IMR-90 (cell line): ENCODE measurements at regions not wholly inside any gene's neighbourhood (a gene's known extent, or its start where the extent isn't known, plus 50 kb on each side); places are given as distances from the start of the nearest gene placed in this dataset.

Experiments
- ATAC-seq: fragments of 200-7000 bp; cut with Tn5 transposase; 2 replicates; pipeline ENCODE4 v1.9.1; 2020; ENCODE audit warnings: low read depth, mild to moderate bottlenecking, moderate library complexity
- BruUV-seq: library from RNA; stranded (reverse); fragments of 400-500 nt; replicated peaks from 2 replicates; lab custom pipeline; 2021; lab: Mats Ljungman, UMichigan
- CTCF ChIA-PET: fragments of 300-600 bp; formaldehyde crosslinking; extraction: SDS; loops from one replicate; lab custom pipeline; 2021; ENCODE audit warnings: antibody characterized with exemption; lab: Yijun Ruan, JAX
- POLR2A ChIA-PET: fragments of 300-600 bp; sonication (Branson Sonifier 250); formaldehyde crosslinking; loops from one replicate; lab custom pipeline; 2022; ENCODE audit warnings: antibody characterized with exemption; ENCODE audit not compliant: unreplicated experiment; lab: Charles Lee
- DNase-seq: peaks from one replicate; pipeline ENCODE4 v3.0.0; 2013
- H2AFZ ChIP-seq: replicated peaks from 2 replicates; pipeline ENCODE3; 2013; ENCODE audit warnings: low read length, mild to moderate bottlenecking; ENCODE audit not compliant: poor library complexity
- H2AK5ac ChIP-seq: 2 replicates; pipeline ENCODE4 v1.6.1; 2013; ENCODE audit warnings: low read depth, low read length, inconsistent platforms
- H2AK9ac ChIP-seq: replicated peaks from 2 replicates; pipeline ENCODE3; 2013; ENCODE audit warnings: mild to moderate bottlenecking, low read depth, low read length, moderate library complexity; ENCODE audit not compliant: poor library complexity
- H2BK120ac ChIP-seq: 2 replicates; pipeline ENCODE4 v1.6.1; 2013; ENCODE audit warnings: low read depth, low read length, inconsistent platforms
- H2BK15ac ChIP-seq: 3 replicates; pipeline ENCODE4 v1.6.1; 2013; ENCODE audit warnings: low read depth, low read length, inconsistent platforms
- H2BK20ac ChIP-seq: 2 replicates; pipeline ENCODE4 v1.6.1; 2013; ENCODE audit warnings: low read depth, mild to moderate bottlenecking, inconsistent platforms, low read length, moderate library complexity
- H2BK5ac ChIP-seq: 2 replicates; pipeline ENCODE4 v1.6.1; 2013; ENCODE audit warnings: mild to moderate bottlenecking, low read depth, low read length, inconsistent platforms; ENCODE audit not compliant: poor library complexity, severe bottlenecking
- H3K14ac ChIP-seq: replicated peaks from 2 replicates; pipeline ENCODE4 v1.6.1; 2013; ENCODE audit warnings: low read depth, low read length, inconsistent platforms
- H3K18ac ChIP-seq: 2 replicates; pipeline ENCODE4 v1.6.1; 2013; ENCODE audit warnings: low read depth, low read length, control low read depth
- H3K23ac ChIP-seq: 2 replicates; pipeline ENCODE4 v1.6.1; 2013; ENCODE audit warnings: low read depth, low read length, inconsistent platforms
- H3K27ac ChIP-seq: 2 replicates; pipeline ENCODE4 v1.5.1; 2013; ENCODE audit warnings: mild to moderate bottlenecking, control low read depth, low read length; ENCODE audit not compliant: insufficient read depth
- H3K27me3 ChIP-seq: 2 replicates; pipeline ENCODE4 v1.6.1; 2013; ENCODE audit warnings: low read length; ENCODE audit not compliant: control insufficient read depth, insufficient read depth
- H3K36me3 ChIP-seq: 2 replicates; pipeline ENCODE4 v1.6.1; 2013; ENCODE audit warnings: low read length, mixed read lengths; ENCODE audit not compliant: control insufficient read depth, insufficient read depth
- H3K4ac ChIP-seq: 2 replicates; pipeline ENCODE4 v1.6.1; 2013; ENCODE audit warnings: low read depth, low read length, inconsistent platforms
- H3K4me1 ChIP-seq: 2 replicates; pipeline ENCODE4 v1.6.1; 2013; ENCODE audit warnings: low read length, mixed read lengths; ENCODE audit not compliant: control insufficient read depth, insufficient read depth
- H3K4me2 ChIP-seq: 2 replicates; pipeline ENCODE4 v1.6.1; 2013; ENCODE audit warnings: low read depth, mild to moderate bottlenecking, control low read depth, low read length, moderate library complexity
- H3K4me3 ChIP-seq: 2 replicates; pipeline ENCODE4 v1.5.1; 2013; ENCODE audit warnings: low read depth, mild to moderate bottlenecking, control low read depth, low read length, moderate library complexity; ENCODE audit not compliant: insufficient read depth
- H3K56ac ChIP-seq: 2 replicates; pipeline ENCODE4 v1.6.1; 2013; ENCODE audit warnings: low read length, inconsistent platforms; ENCODE audit not compliant: insufficient read depth; ENCODE audit errors: extremely low read depth
- H3K79me1 ChIP-seq, 2 experiments: 2 replicates each; pipeline ENCODE4 v1.6.1; 2013; ENCODE audit warnings: low read length in 2 of 2, inconsistent platforms in 1 of 2, low read depth in 1 of 2
- H3K9ac ChIP-seq: 2 replicates; pipeline ENCODE4 v1.6.1; 2013; ENCODE audit warnings: low read depth, low read length, control low read depth
- H3K9me1 ChIP-seq: 2 replicates; pipeline ENCODE4 v1.6.1; 2013; ENCODE audit warnings: low read length, inconsistent platforms; ENCODE audit not compliant: insufficient read depth
- H3K9me3 ChIP-seq: 2 replicates; pipeline ENCODE4 v1.6.1; 2013; ENCODE audit warnings: low read length; ENCODE audit not compliant: control insufficient read depth, insufficient read depth
- H4K20me1 ChIP-seq: 2 replicates; pipeline ENCODE4 v1.6.1; 2013; ENCODE audit warnings: low read length, inconsistent platforms; ENCODE audit not compliant: insufficient read depth
- H4K5ac ChIP-seq: 2 replicates; pipeline ENCODE4 v1.6.1; 2013; ENCODE audit warnings: mild to moderate bottlenecking, low read depth, low read length, control low read depth
- H4K8ac ChIP-seq, 2 experiments: 2 replicates each; pipeline ENCODE4 v1.6.1; 2013; ENCODE audit warnings: low read depth in 2 of 2, low read length in 2 of 2, control low read depth in 1 of 2, inconsistent platforms in 1 of 2
- H4K91ac ChIP-seq: 2 replicates; pipeline ENCODE4 v1.6.1; 2013; ENCODE audit warnings: low read depth, low read length, inconsistent platforms; ENCODE audit not compliant: insufficient read depth
- BHLHE40 ChIP-seq: fragments of 150-350 bp; IDR thresholded peaks from 2 replicates; pipeline ENCODE4 v1.6.1; 2016; ENCODE audit warnings: mild to moderate bottlenecking, low read depth, low read length
- CEBPB ChIP-seq: IDR thresholded peaks from 2 replicates; pipeline ENCODE4 v1.6.1; 2012; ENCODE audit warnings: low read depth, low read length, improper control_type of control experiment
- CHD1 ChIP-seq: IDR thresholded peaks from 2 replicates; pipeline ENCODE4 v1.6.1; 2012; ENCODE audit warnings: low read depth, low read length, improper control_type of control experiment
- CTCF ChIP-seq: conservative IDR thresholded peaks from 2 replicates; pipeline ENCODE4 v1.5.1; 2012; ENCODE audit warnings: mild to moderate bottlenecking, low read depth, low read length, improper control_type of control experiment
- ELK1 ChIP-seq: fragments of 150-350 bp; IDR thresholded peaks from 2 replicates; pipeline ENCODE4 v1.6.1; 2016; ENCODE audit warnings: low read depth, mild to moderate bottlenecking, low read length, moderate library complexity, borderline replicate concordance
- FOS ChIP-seq: fragments of 150-350 bp; IDR thresholded peaks from 2 replicates; pipeline ENCODE4 v1.6.1; 2016; ENCODE audit warnings: low read depth, low read length
- MAFK ChIP-seq: IDR thresholded peaks from 2 replicates; pipeline ENCODE4 v1.6.1; 2012; ENCODE audit warnings: low read depth, low read length, improper control_type of control experiment
- MAZ ChIP-seq: IDR thresholded peaks from 2 replicates; pipeline ENCODE4 v1.6.1; 2012; ENCODE audit warnings: low read depth, mild to moderate bottlenecking, low read length, improper control_type of control experiment, moderate library complexity, borderline replicate concordance
- MXI1 ChIP-seq: IDR thresholded peaks from 2 replicates; pipeline ENCODE4 v1.6.1; 2012; ENCODE audit warnings: low read depth, mild to moderate bottlenecking, low read length, moderate library complexity, borderline replicate concordance
- NFE2L2 ChIP-seq: fragments of 150-350 bp; IDR thresholded peaks from 2 replicates; pipeline ENCODE4 v1.6.1; 2016; ENCODE audit warnings: low read depth, mild to moderate bottlenecking, low read length
- POLR2A ChIP-seq: IDR thresholded peaks from 2 replicates; pipeline ENCODE4 v1.6.1; 2012; ENCODE audit warnings: mild to moderate bottlenecking, low read depth, low read length
- RAD21 ChIP-seq: IDR thresholded peaks from 2 replicates; pipeline ENCODE4 v1.6.1; 2012; ENCODE audit warnings: low read length, improper control_type of control experiment
- RCOR1 ChIP-seq: IDR thresholded peaks from 2 replicates; pipeline ENCODE4 v1.6.1; 2012; ENCODE audit warnings: mild to moderate bottlenecking, low read length, improper control_type of control experiment; ENCODE audit not compliant: insufficient replicate concordance
- RFX5 ChIP-seq: IDR thresholded peaks from 2 replicates; pipeline ENCODE4 v1.8.0; 2012; ENCODE audit warnings: low read depth, mild to moderate bottlenecking, low read length, moderate library complexity
- SMC3 ChIP-seq: fragments of 150-350 bp; IDR thresholded peaks from 2 replicates; pipeline ENCODE4 v1.6.1; 2016; ENCODE audit warnings: low read depth, mild to moderate bottlenecking, antibody characterized with exemption, low read length, moderate library complexity
- USF2 ChIP-seq: fragments of 150-350 bp; IDR thresholded peaks from 2 replicates; pipeline ENCODE4 v1.6.1; 2017; ENCODE audit warnings: mild to moderate bottlenecking, antibody characterized with exemption, low read length, low read depth
- WGBS, 2 experiments: methylation state at CpG; one replicate each; pipeline versions ENCODE4 v1.1.5 to v1.1.7; 2013; ENCODE audit warnings: missing lambda C conversion rate in 2 of 2; ENCODE audit not compliant: insufficient read length in 1 of 2; ENCODE audit errors: extremely low coverage in 2 of 2; 5-methylcytosine and 5-hydroxymethylcytosine counted together
- dilution Hi-C: fragments of 300-500 bp; cut with HindIII; formaldehyde crosslinking; loops from one replicate; pipeline ENCODE4 v1.14.3; 2018; ENCODE audit warnings: low sequenced_read_pairs; ENCODE audit not compliant: unreplicated experiment
- in situ Hi-C: fragments of 300-500 bp; cut with MboI; formaldehyde crosslinking; loops from 3 replicates; pipeline ENCODE4 v1.14.3; 2019; ENCODE audit warnings: low sequenced_read_pairs, inconsistent platforms, mixed read lengths
- intact Hi-C: fragments of 100-400 bp; cut with micrococcal nuclease; formaldehyde crosslinking; loops from 2 replicates; pipeline ENCODE4 v1.10.0; 2022

- ChIA-PET CTCF (interaction anchor here (0.5 to 7.1 kb wide), 13 partner anchors 8 to 683 kb away, joined by 3 to 67 read pairs (median 3); no protein-coding TSS in a partner anchor), POLR2A (interaction anchor here (1.0 kb wide), 1 partner anchor 408 kb away, joined by 5 read pairs; no protein-coding TSS in a partner anchor)
- Histone ChIP-seq H2AK9ac (no peak overlapping the region), H3K4me2 (peak overlapping the region; percentile 49; the same call in 1 of the 2 replicates), H2BK5ac (no peak overlapping the region), H2AFZ (no peak overlapping the region), H2BK20ac (no peak overlapping the region), H3K9me1 (no peaks in the 10 kb centered on the region), H4K20me1 (no peaks in the 10 kb centered on the region), H3K14ac (no peak overlapping the region), H3K9ac (no peak overlapping the region), H3K9me3 (no peaks in the 10 kb centered on the region), H3K79me1 (no peaks in the 10 kb centered on the region), H3K4ac (no peak overlapping the region), H3K27me3 (no peaks in the 10 kb centered on the region), H3K4me3 (no peak overlapping the region), H3K4me1 (no peaks in the 10 kb centered on the region), H3K36me3 (no peaks in the 10 kb centered on the region), H3K18ac (no peak overlapping the region), H4K5ac (no peak overlapping the region), H3K23ac (no peak overlapping the region), H2AK5ac (no peak overlapping the region), H4K8ac (no peak overlapping the region), H3K27ac (no peak overlapping the region), H4K91ac (no peak overlapping the region), H2BK15ac (no peak overlapping the region), H2BK120ac (no peak overlapping the region), H3K56ac (no peak overlapping the region)
- DNase-seq, result peak; percentile 56
- intact Hi-C loops (loop anchor here (1.0 to 10.0 kb wide), 6 partner anchors 291 to 613 kb away; no protein-coding TSS in a partner anchor), dilution Hi-C loops (no loop called here), in situ Hi-C loops (loop anchor here (5.0 to 25.0 kb wide), 3 partner anchors 411 to 671 kb away; partner anchors contain the start of gene SLC43A1)
- peak; percentile 83 for ATAC-seq
- no TSS peak for BruUV-seq
- WGBS, 2 experiments, result no CpG with 5 or more reads among the region's 8 CpGs
- TF ChIP-seq RFX5, result no peak
- TF ChIP-seq MXI1, result no peak
- TF ChIP-seq POLR2A, result no peak
- peak; percentile 73 for TF ChIP-seq CTCF
- no peak for TF ChIP-seq BHLHE40
- TF ChIP-seq NFE2L2, result no peak
- TF ChIP-seq ELK1, result no peak
- TF ChIP-seq RCOR1, result no peak
- TF ChIP-seq MAZ, result no peak
- TF ChIP-seq RAD21, result peak; percentile 84
- TF ChIP-seq CHD1, result no peak
- no peak for TF ChIP-seq USF2
- TF ChIP-seq MAFK, result peak; percentile 79
- no peak for TF ChIP-seq FOS
- TF ChIP-seq SMC3, result peak; percentile 61
- TF ChIP-seq CEBPB, result no peak
These were observed 92.8 kb upstream of the OR9G4 start for GRCh38 chr11:56841210-56841810.
